Gastrocnemius medialis (tissue), 4 donors: ENCODE measurements at regions not wholly inside any gene's neighbourhood (a gene's known extent, or its start where the extent isn't known, plus 50 kb on each side); places are given as distances from the start of the nearest gene placed in this dataset.

Experiments used
- POLR2A ChIP-seq, 2 donors: fragments of 450-650 bp; IDR thresholded peaks; one replicate each; pipeline ENCODE4 v1.6.1; 2017; ENCODE audit warnings: antibody characterized with exemption in 2 of 2, mild to moderate bottlenecking in 2 of 2, moderate library complexity in 2 of 2
- TF ChIP-seq, protein P1 (sequence below), 5 experiments: fragments of 450-650 bp in 3 of 5; fragments of 200-600 bp in 2 of 5; sonication (generic) in 2 of 5; IDR thresholded peaks in 4 of 5; conservative IDR thresholded peaks in 1 of 5; 1 replicate in 4 of 5; 2 replicates in 1 of 5; pipeline ENCODE4 v1.5.1; 2016 to 2019; ENCODE audit warnings: antibody characterized with exemption in 5 of 5, mild to moderate bottlenecking in 3 of 5, moderate library complexity in 3 of 5

- TF ChIP-seq POLR2A (IDR thresholded peaks at IDR 0.05): no peak
- TF ChIP-seq, protein P1, sequence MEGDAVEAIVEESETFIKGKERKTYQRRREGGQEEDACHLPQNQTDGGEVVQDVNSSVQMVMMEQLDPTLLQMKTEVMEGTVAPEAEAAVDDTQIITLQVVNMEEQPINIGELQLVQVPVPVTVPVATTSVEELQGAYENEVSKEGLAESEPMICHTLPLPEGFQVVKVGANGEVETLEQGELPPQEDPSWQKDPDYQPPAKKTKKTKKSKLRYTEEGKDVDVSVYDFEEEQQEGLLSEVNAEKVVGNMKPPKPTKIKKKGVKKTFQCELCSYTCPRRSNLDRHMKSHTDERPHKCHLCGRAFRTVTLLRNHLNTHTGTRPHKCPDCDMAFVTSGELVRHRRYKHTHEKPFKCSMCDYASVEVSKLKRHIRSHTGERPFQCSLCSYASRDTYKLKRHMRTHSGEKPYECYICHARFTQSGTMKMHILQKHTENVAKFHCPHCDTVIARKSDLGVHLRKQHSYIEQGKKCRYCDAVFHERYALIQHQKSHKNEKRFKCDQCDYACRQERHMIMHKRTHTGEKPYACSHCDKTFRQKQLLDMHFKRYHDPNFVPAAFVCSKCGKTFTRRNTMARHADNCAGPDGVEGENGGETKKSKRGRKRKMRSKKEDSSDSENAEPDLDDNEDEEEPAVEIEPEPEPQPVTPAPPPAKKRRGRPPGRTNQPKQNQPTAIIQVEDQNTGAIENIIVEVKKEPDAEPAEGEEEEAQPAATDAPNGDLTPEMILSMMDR (IDR thresholded peaks at IDR 0.05 in 4 of 5, conservative IDR thresholded peaks at IDR 0.05 in 1 of 5): no peak
Measured at GRCh38 chr13:34857558-34858325, 84.3 kb upstream of the NBEA start.
